Transverse colon (tissue), 4 donors: ENCODE measurements at regions not wholly inside any gene's neighbourhood (a gene's known extent, or its start where the extent isn't known, plus 50 kb on each side); places are given as distances from the start of the nearest gene placed in this dataset.

Experiments used
- CTCF ChIP-seq, 5 experiments: fragments of 200-600 bp in 3 of 5; fragments of 450-650 bp in 2 of 5; sonication (generic) in 3 of 5; IDR thresholded peaks; 1 replicate in 2 of 5; 2 replicates in 3 of 5; pipeline ENCODE4 v1.5.1; 2016 to 2017; ENCODE audit warnings: antibody characterized with exemption in 5 of 5, inconsistent platforms in 3 of 5, mild to moderate bottlenecking in 2 of 5, moderate library complexity in 1 of 5
- POLR2A ChIP-seq: fragments of 450-650 bp; IDR thresholded peaks from one replicate; pipeline ENCODE4 v1.6.1; 2016; ENCODE audit warnings: antibody characterized with exemption, mild to moderate bottlenecking, moderate library complexity
- POLR2AphosphoS5 ChIP-seq, 3 donors: sonication (generic); formaldehyde crosslinking; IDR thresholded peaks; one replicate each; pipeline ENCODE4 v1.6.1; 2016; ENCODE audit warnings: antibody characterized with exemption in 3 of 3

GRCh38 chr10:28135258-28135657 is 136.4 kb upstream of the ODAD2 start:
- TF ChIP-seq POLR2AphosphoS5 (IDR thresholded peaks at IDR 0.05) (no peak), CTCF (IDR thresholded peaks at IDR 0.05) (no peak), POLR2A (no peak)
